ENCODE measurements at regions not wholly inside any gene's neighbourhood (a gene's known extent, or its start where the extent isn't known, plus 50 kb on each side); places are given as distances from the start of the nearest gene placed in this dataset.

GRCh38 chr2:59012234-59012633 is 771.1 kb upstream of the FANCL start:
- H3K36me3 ChIP-seq (ENCODE audit: insufficient read depth, low read length): no peaks in the 10 kb centered on the region
- no peak overlapping the region for H3K4me2 ChIP-seq (ENCODE audit: low read length)

DNA sequence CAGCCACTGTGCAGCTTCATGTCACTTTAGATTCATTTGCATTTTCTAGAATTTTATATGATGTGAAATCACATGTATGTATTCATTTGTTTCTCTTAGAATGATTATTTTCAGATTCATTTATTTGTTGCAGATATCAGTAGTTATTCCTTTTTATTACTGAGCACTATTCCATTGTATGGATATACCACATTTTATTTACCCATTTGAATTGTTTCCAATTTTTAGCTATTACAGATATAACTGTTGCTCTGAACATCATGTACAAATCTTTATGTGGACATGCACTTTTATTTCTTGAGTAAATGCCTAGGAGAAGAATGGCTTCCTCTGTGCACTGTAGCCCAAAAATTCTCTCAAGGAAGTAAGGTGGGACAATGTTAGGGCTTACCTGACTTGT is 767.8 kb upstream of the FANCL start:
- H3K79me2 ChIP-seq (ENCODE audit: insufficient read depth, low read length): no peaks in the 10 kb centered on the region
- H3K27me3 ChIP-seq (ENCODE audit: insufficient read depth, low read length): no peaks in the 10 kb centered on the region
- H3K27ac ChIP-seq (ENCODE audit: low read depth, low read length, poor library complexity, severe bottlenecking): no peak overlapping the region
- H3K9me3 ChIP-seq (ENCODE audit: low read length): no peaks in the 10 kb centered on the region
- H3K9me2 ChIP-seq (ENCODE audit: low read depth, low read length): no peaks in the 10 kb centered on the region
- no peak overlapping the region for H3K4me3 ChIP-seq (ENCODE audit: low read depth, low read length, poor library complexity, severe bottlenecking)
- H3K4me2 ChIP-seq (ENCODE audit: low read length): no peak overlapping the region
- H3K9ac ChIP-seq (ENCODE audit: low read length): no peak overlapping the region
- H3F3A ChIP-seq (ENCODE audit: insufficient read depth, low read length): no peaks in the 10 kb centered on the region
- no peaks in the 10 kb centered on the region for H3K4me1 ChIP-seq (ENCODE audit: insufficient read depth, low read length, severe bottlenecking)
- H4K20me1 ChIP-seq (ENCODE audit: insufficient read depth, low read length): no peaks in the 10 kb centered on the region
- no peak overlapping the region for H2AFZ ChIP-seq (ENCODE audit: low read length)
- no peaks in the 10 kb centered on the region for H3K36me3 ChIP-seq (ENCODE audit: insufficient read depth, low read length)
- no peak for TF ChIP-seq CTCF (IDR thresholded peaks at IDR 0.05; ENCODE audit: low read length)
- TF ChIP-seq EZH2 (IDR thresholded peaks at IDR 0.05; ENCODE audit: borderline replicate concordance, low read length): no peak

More at GRCh38 chr2:59012234-59012633, 771.1 kb upstream of the FANCL start:
- H3K4me3 ChIP-seq (ENCODE audit: low read depth, low read length, poor library complexity, severe bottlenecking): no peak overlapping the region
- no peaks in the 10 kb centered on the region for H4K20me1 ChIP-seq (ENCODE audit: insufficient read depth, low read length)
- H3K27me3 ChIP-seq (ENCODE audit: insufficient read depth, low read length): no peaks in the 10 kb centered on the region
- no peak for TF ChIP-seq CTCF (IDR thresholded peaks at IDR 0.05; ENCODE audit: low read length)
- TF ChIP-seq EZH2 (IDR thresholded peaks at IDR 0.05; ENCODE audit: borderline replicate concordance, low read length): no peak
- H3K79me2 ChIP-seq (ENCODE audit: insufficient read depth, low read length): no peaks in the 10 kb centered on the region
- H3K9me2 ChIP-seq (ENCODE audit: low read depth, low read length): no peaks in the 10 kb centered on the region
- no peak overlapping the region for H3K27ac ChIP-seq (ENCODE audit: low read depth, low read length, poor library complexity, severe bottlenecking)
- H3K4me1 ChIP-seq (ENCODE audit: insufficient read depth, low read length, severe bottlenecking): no peaks in the 10 kb centered on the region
- H3K9me3 ChIP-seq (ENCODE audit: low read length): no peaks in the 10 kb centered on the region
- H2AFZ ChIP-seq (ENCODE audit: low read length): no peak overlapping the region
- no peaks in the 10 kb centered on the region for H3F3A ChIP-seq (ENCODE audit: insufficient read depth, low read length)
- no peak overlapping the region for H3K9ac ChIP-seq (ENCODE audit: low read length)

DNA sequence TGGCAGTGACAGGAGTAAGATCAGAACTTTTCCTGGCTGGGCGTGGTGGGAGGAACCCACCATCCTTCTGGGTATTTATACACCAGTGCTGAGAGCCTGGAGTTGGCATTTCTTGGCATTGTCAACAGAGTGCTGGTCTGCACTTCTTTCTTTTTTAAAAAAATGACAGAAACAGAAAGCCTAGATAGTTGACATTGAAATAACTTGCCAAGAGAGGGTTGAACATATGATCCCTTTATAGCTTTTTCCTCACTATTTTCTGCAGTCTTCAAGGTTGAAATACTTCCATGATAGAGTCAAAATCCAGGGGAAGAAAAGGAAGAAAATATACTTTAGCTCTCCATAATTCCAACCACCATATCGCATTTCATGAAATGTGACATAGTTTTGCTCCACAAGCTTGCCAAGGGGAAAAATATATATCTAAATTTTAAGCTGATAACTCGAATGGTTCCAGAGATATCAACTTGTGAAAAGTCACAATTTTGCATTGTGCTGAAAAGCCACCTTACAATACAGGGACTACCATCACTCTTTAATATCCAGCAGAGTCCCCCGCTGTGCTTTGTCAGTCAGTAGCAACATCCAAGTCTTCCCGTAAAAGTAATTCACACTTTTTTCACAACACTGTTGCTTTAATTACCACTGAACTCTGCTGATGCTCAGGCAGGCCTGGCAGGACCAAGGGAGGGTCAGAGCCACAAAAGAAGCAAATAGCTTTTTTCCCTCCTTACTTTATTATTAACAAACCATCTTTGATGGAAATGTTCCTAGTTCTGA is 764.9 kb upstream of the FANCL start:
- Histone ChIP-seq H3K4me1 (ENCODE audit: insufficient read depth, low read length, severe bottlenecking) (no peaks in the 10 kb centered on the region), H3K36me3 (ENCODE audit: insufficient read depth, low read length) (no peaks in the 10 kb centered on the region), H3F3A (ENCODE audit: insufficient read depth, low read length) (no peaks in the 10 kb centered on the region), H3K9me3 (ENCODE audit: low read length) (no peaks in the 10 kb centered on the region), H4K20me1 (ENCODE audit: insufficient read depth, low read length) (no peaks in the 10 kb centered on the region), H2AFZ (ENCODE audit: low read length) (no peak overlapping the region), H3K79me2 (ENCODE audit: insufficient read depth, low read length) (no peaks in the 10 kb centered on the region), H3K9ac (ENCODE audit: low read length) (no peak overlapping the region), H3K9me2 (ENCODE audit: low read depth, low read length) (no peaks in the 10 kb centered on the region), H3K27ac (ENCODE audit: low read depth, low read length, poor library complexity, severe bottlenecking) (no peak overlapping the region), H3K4me2 (ENCODE audit: low read length) (no peak overlapping the region), H3K27me3 (ENCODE audit: insufficient read depth, low read length) (no peaks in the 10 kb centered on the region), H3K4me3 (ENCODE audit: low read depth, low read length, poor library complexity, severe bottlenecking) (no peak overlapping the region)
- TF ChIP-seq EZH2 (IDR thresholded peaks at IDR 0.05; ENCODE audit: borderline replicate concordance, low read length): no peak
- TF ChIP-seq CTCF (IDR thresholded peaks at IDR 0.05; ENCODE audit: low read length): no peak

All from OCI-LY1 (cell line).